Adrenal gland (tissue), 5 donors: ENCODE measurements at regions not wholly inside any gene's neighbourhood (a gene's known extent, or its start where the extent isn't known, plus 50 kb on each side); places are given as distances from the start of the nearest gene placed in this dataset.

Experiments used
- CTCF ChIP-seq, 6 experiments: fragments of 450-650 bp in 4 of 6; fragments of 200-600 bp in 2 of 6; sonication (generic) in 1 of 6; IDR thresholded peaks; 1 replicate in 5 of 6; 2 replicates in 1 of 6; pipeline versions ENCODE4 v1.5.1 to v1.8.0; 2016 to 2021; ENCODE audit warnings: antibody characterized with exemption in 6 of 6, mild to moderate bottlenecking in 2 of 6, moderate library complexity in 1 of 6
- POLR2A ChIP-seq, 2 donors: fragments of 450-650 bp; IDR thresholded peaks; one replicate each; pipeline ENCODE4 v1.6.1; 2017; ENCODE audit warnings: antibody characterized with exemption in 2 of 2, mild to moderate bottlenecking in 2 of 2, moderate library complexity in 1 of 2
- donor health status: DM: no; HTN: no; CAD: no.

GRCh38 chr4:57206172-57206571, 96.0 kb upstream of the IGFBP7 start:
- TF ChIP-seq CTCF (IDR thresholded peaks at IDR 0.05) (no peak), POLR2A (IDR thresholded peaks at IDR 0.05) (no peak)
